ENCODE measurements at regions not wholly inside any gene's neighbourhood (a gene's known extent, or its start where the extent isn't known, plus 50 kb on each side); places are given as distances from the start of the nearest gene placed in this dataset.

GRCh38 chr4:96003951-96004740 lies 164.3 kb downstream of the PDHA2 start:
- Histone ChIP-seq H3K9me3 (ENCODE audit: insufficient read depth, low read depth, low read length) (no peaks in the 10 kb centered on the region), H3K27ac (ENCODE audit: low read depth, low read length) (no peak overlapping the region), H3K4ac (ENCODE audit: low read depth, low read length) (no peak overlapping the region), H2BK120ac (ENCODE audit: insufficient read depth, low read length, poor library complexity) (no peak overlapping the region), H3K4me2 (ENCODE audit: low read length) (no peak overlapping the region), H3K27me3 (ENCODE audit: insufficient read depth, low read length) (no peaks in the 10 kb centered on the region), H2AFZ (ENCODE audit: insufficient read depth, low read length, poor library complexity) (no peak overlapping the region), H4K12ac (ENCODE audit: low read depth, low read length) (no peak overlapping the region), H3K79me1 (ENCODE audit: low read length) (no peaks in the 10 kb centered on the region), H4K91ac (ENCODE audit: low read depth, low read length) (no peak overlapping the region), H4K8ac (ENCODE audit: low read depth, low read length) (no peak overlapping the region), H3K23ac (ENCODE audit: low read length) (no peak overlapping the region), H2BK12ac (ENCODE audit: low read length) (no peak overlapping the region), H3K36me3 (ENCODE audit: control insufficient read depth in 1 of 2, insufficient read depth in 2 of 2, low read length in 2 of 2) (no peaks in the 10 kb centered on the region), H3K14ac (ENCODE audit: low read length) (no peak overlapping the region), H2BK5ac (ENCODE audit: low read depth, low read length, poor library complexity) (no peak overlapping the region), H3K18ac (ENCODE audit: low read length) (no peak overlapping the region), H3K4me3 (ENCODE audit: low read depth, low read length) (no peak overlapping the region), H3K9ac (ENCODE audit: low read length) (no peak overlapping the region), H3K79me2 (ENCODE audit: control insufficient read depth, insufficient read depth, low read length, poor library complexity) (no peaks in the 10 kb centered on the region), H2AK5ac (ENCODE audit: low read length) (no peak overlapping the region), H3K4me1 (ENCODE audit: control insufficient read depth in 1 of 2, insufficient read depth in 2 of 2, low read length in 2 of 2) (no peaks in the 10 kb centered on the region)
- WGBS (ENCODE audit: extremely low coverage, insufficient coverage, insufficient read length): no CpG with 5 or more reads among the region's 8 CpGs
- no peak for DNase-seq

- no peaks in the 10 kb centered on the region for H3K36me3 ChIP-seq (ENCODE audit: control insufficient read depth in 1 of 2, insufficient read depth in 2 of 2, low read length in 2 of 2)
- DNase-seq: no peak
- no peak overlapping the region for H3K4ac ChIP-seq (ENCODE audit: low read depth, low read length)
- H4K12ac ChIP-seq (ENCODE audit: low read depth, low read length): no peak overlapping the region
- H2AFZ ChIP-seq (ENCODE audit: insufficient read depth, low read length, poor library complexity): no peak overlapping the region
- no peaks in the 10 kb centered on the region for H3K4me1 ChIP-seq (ENCODE audit: control insufficient read depth in 1 of 2, insufficient read depth in 2 of 2, low read length in 2 of 2)
- H3K27ac ChIP-seq (ENCODE audit: low read depth, low read length): no peak overlapping the region
- no peak overlapping the region for H2BK5ac ChIP-seq (ENCODE audit: low read depth, low read length, poor library complexity)
- no peaks in the 10 kb centered on the region for H3K9me3 ChIP-seq (ENCODE audit: insufficient read depth, low read depth, low read length)
- no peak overlapping the region for H3K9ac ChIP-seq (ENCODE audit: low read length)
- H3K79me1 ChIP-seq (ENCODE audit: low read length): no peaks in the 10 kb centered on the region
- no peak overlapping the region for H4K91ac ChIP-seq (ENCODE audit: low read depth, low read length)
- H3K18ac ChIP-seq (ENCODE audit: low read length): no peak overlapping the region
- no peak overlapping the region for H3K23ac ChIP-seq (ENCODE audit: low read length)
- H2AK5ac ChIP-seq (ENCODE audit: low read length): no peak overlapping the region
- H2BK12ac ChIP-seq (ENCODE audit: low read length): no peak overlapping the region
- H3K14ac ChIP-seq (ENCODE audit: low read length): no peak overlapping the region
- H3K27me3 ChIP-seq (ENCODE audit: insufficient read depth, low read length): no peaks in the 10 kb centered on the region
- no CpG with 5 or more reads among the region's 1 CpG for WGBS (ENCODE audit: extremely low coverage, insufficient coverage, insufficient read length)
- no peak overlapping the region for H3K4me3 ChIP-seq (ENCODE audit: low read depth, low read length)
- H3K4me2 ChIP-seq (ENCODE audit: low read length): no peak overlapping the region
- H4K8ac ChIP-seq (ENCODE audit: low read depth, low read length): no peak overlapping the region
- H2BK120ac ChIP-seq (ENCODE audit: insufficient read depth, low read length, poor library complexity): no peak overlapping the region
- H3K79me2 ChIP-seq (ENCODE audit: control insufficient read depth, insufficient read depth, low read length, poor library complexity): no peaks in the 10 kb centered on the region
Observed at GRCh38 chr4:96009427-96010119, 169.7 kb downstream of the PDHA2 start.

- no peak for DNase-seq
- WGBS (ENCODE audit: extremely low coverage, insufficient coverage, insufficient read length): no CpG with 5 or more reads among the region's 2 CpGs
Observed at GRCh38 chr4:96012687-96013086, 172.8 kb downstream of the PDHA2 start.

GRCh38 chr4:96016634-96017299 lies 176.9 kb downstream of the PDHA2 start:
- no peak overlapping the region for H2AK5ac ChIP-seq (ENCODE audit: low read length)

More at GRCh38 chr4:96012687-96013086, 172.8 kb downstream of the PDHA2 start:
- Histone ChIP-seq H2BK120ac (ENCODE audit: insufficient read depth, low read length, poor library complexity) (no peak overlapping the region), H3K27me3 (ENCODE audit: insufficient read depth, low read length) (no peaks in the 10 kb centered on the region), H3K4me2 (ENCODE audit: low read length) (no peak overlapping the region), H3K18ac (ENCODE audit: low read length) (no peak overlapping the region), H3K4ac (ENCODE audit: low read depth, low read length) (no peak overlapping the region), H3K27ac (ENCODE audit: low read depth, low read length) (no peak overlapping the region), H3K14ac (ENCODE audit: low read length) (no peak overlapping the region), H4K91ac (ENCODE audit: low read depth, low read length) (no peak overlapping the region), H3K79me2 (ENCODE audit: control insufficient read depth, insufficient read depth, low read length, poor library complexity) (no peaks in the 10 kb centered on the region), H2BK12ac (ENCODE audit: low read length) (no peak overlapping the region), H3K4me3 (ENCODE audit: low read depth, low read length) (no peak overlapping the region), H3K36me3 (ENCODE audit: control insufficient read depth in 1 of 2, insufficient read depth in 2 of 2, low read length in 2 of 2) (no peaks in the 10 kb centered on the region), H3K9me3 (ENCODE audit: insufficient read depth, low read depth, low read length) (no peaks in the 10 kb centered on the region), H3K79me1 (ENCODE audit: low read length) (no peaks in the 10 kb centered on the region), H4K8ac (ENCODE audit: low read depth, low read length) (no peak overlapping the region), H4K12ac (ENCODE audit: low read depth, low read length) (no peak overlapping the region), H3K23ac (ENCODE audit: low read length) (no peak overlapping the region), H2AFZ (ENCODE audit: insufficient read depth, low read length, poor library complexity) (no peak overlapping the region), H3K4me1 (ENCODE audit: control insufficient read depth in 1 of 2, insufficient read depth in 2 of 2, low read length in 2 of 2) (no peaks in the 10 kb centered on the region), H2AK5ac (ENCODE audit: low read length) (no peak overlapping the region), H2BK5ac (ENCODE audit: low read depth, low read length, poor library complexity) (no peak overlapping the region), H3K9ac (ENCODE audit: low read length) (no peak overlapping the region)

More at GRCh38 chr4:96016634-96017299, 176.9 kb downstream of the PDHA2 start:
- no peak overlapping the region for H3K9ac ChIP-seq (ENCODE audit: low read length)
- H3K4me3 ChIP-seq (ENCODE audit: low read depth, low read length): no peak overlapping the region
- H3K79me2 ChIP-seq (ENCODE audit: control insufficient read depth, insufficient read depth, low read length, poor library complexity): no peaks in the 10 kb centered on the region
- H2BK5ac ChIP-seq (ENCODE audit: low read depth, low read length, poor library complexity): no peak overlapping the region
- no peaks in the 10 kb centered on the region for H3K36me3 ChIP-seq (ENCODE audit: control insufficient read depth in 1 of 2, insufficient read depth in 2 of 2, low read length in 2 of 2)
- H2BK12ac ChIP-seq (ENCODE audit: low read length): no peak overlapping the region
- H4K12ac ChIP-seq (ENCODE audit: low read depth, low read length): no peak overlapping the region
- H3K18ac ChIP-seq (ENCODE audit: low read length): no peak overlapping the region
- no peaks in the 10 kb centered on the region for H3K9me3 ChIP-seq (ENCODE audit: insufficient read depth, low read depth, low read length)
- no peak overlapping the region for H4K8ac ChIP-seq (ENCODE audit: low read depth, low read length)
- H3K23ac ChIP-seq (ENCODE audit: low read length): no peak overlapping the region
- H3K79me1 ChIP-seq (ENCODE audit: low read length): no peaks in the 10 kb centered on the region
- H3K27ac ChIP-seq (ENCODE audit: low read depth, low read length): no peak overlapping the region
- DNase-seq: no peak
- H3K4me2 ChIP-seq (ENCODE audit: low read length): no peak overlapping the region
- H4K91ac ChIP-seq (ENCODE audit: low read depth, low read length): no peak overlapping the region
- no peak overlapping the region for H3K4ac ChIP-seq (ENCODE audit: low read depth, low read length)
- H2AFZ ChIP-seq (ENCODE audit: insufficient read depth, low read length, poor library complexity): no peak overlapping the region
- WGBS (ENCODE audit: extremely low coverage, insufficient coverage, insufficient read length): no CpG with 5 or more reads among the region's 4 CpGs
- H2BK120ac ChIP-seq (ENCODE audit: insufficient read depth, low read length, poor library complexity): no peak overlapping the region
- no peaks in the 10 kb centered on the region for H3K4me1 ChIP-seq (ENCODE audit: control insufficient read depth in 1 of 2, insufficient read depth in 2 of 2, low read length in 2 of 2)
- no peak overlapping the region for H3K14ac ChIP-seq (ENCODE audit: low read length)
- H3K27me3 ChIP-seq (ENCODE audit: insufficient read depth, low read length): no peaks in the 10 kb centered on the region

Measured in trophoblast cell (in vitro differentiated cells and primary cell).